Naive thymus-derived CD4-positive, alpha-beta T cell (primary cell): ENCODE measurements at regions not wholly inside any gene's neighbourhood (a gene's known extent, or its start where the extent isn't known, plus 50 kb on each side); places are given as distances from the start of the nearest gene placed in this dataset.

Source experiments
- ATAC-seq: fragments of 150-1000 bp; cut with Tn5 transposase; 2 replicates; pipeline ENCODE4 v1.10.0; 2021; ENCODE audit warnings: mild to moderate bottlenecking, moderate library complexity
- CTCF ChIA-PET: fragments of 350-600 bp; sonication (Branson Sonifier 250); formaldehyde crosslinking; loops from one replicate; lab custom pipeline; 2021; ENCODE audit warnings: antibody characterized with exemption; lab: Charles Lee
- POLR2A ChIA-PET: fragments of 350-600 bp; sonication (Branson Sonifier 250); formaldehyde crosslinking; loops from one replicate; lab custom pipeline; 2021; ENCODE audit warnings: antibody characterized with exemption, inconsistent platforms; lab: Charles Lee
- DNase-seq, 9 donors: peaks; one replicate each; pipeline versions ENCODE4 v3.0.0 to v3.0.0-alpha.2; 2020 to 2022; ENCODE audit warnings: mixed read lengths in 1 of 9
- H3K27ac ChIP-seq: one replicate; pipeline ENCODE4 v1.7.0; 2013; ENCODE audit warnings: mild to moderate bottlenecking, low read depth, low read length, moderate library complexity
- H3K27me3 ChIP-seq, 2 donors: one replicate each; pipeline ENCODE4 v1.7.0; 2013; ENCODE audit warnings: low read length in 2 of 2, mild to moderate bottlenecking in 2 of 2, moderate library complexity in 2 of 2; ENCODE audit not compliant: control insufficient read depth in 2 of 2, insufficient read depth in 2 of 2
- H3K36me3 ChIP-seq, 3 experiments: 1 replicate in 2 of 3; 2 replicates in 1 of 3; pipeline ENCODE4 v1.7.0; 2013; ENCODE audit warnings: low read length in 3 of 3, mild to moderate bottlenecking in 3 of 3, moderate library complexity in 1 of 3; ENCODE audit not compliant: insufficient read depth in 3 of 3, control insufficient read depth in 2 of 3
- H3K4me1 ChIP-seq, 2 donors: one replicate each; pipeline ENCODE4 v1.7.0; 2013; ENCODE audit warnings: low read length in 2 of 2, mild to moderate bottlenecking in 2 of 2, moderate library complexity in 1 of 2; ENCODE audit not compliant: control insufficient read depth in 2 of 2, insufficient read depth in 2 of 2
- H3K4me3 ChIP-seq: 2 replicates; pipeline ENCODE4 v1.7.0; 2013; ENCODE audit warnings: mild to moderate bottlenecking, low read length
- H3K9me3 ChIP-seq, 3 experiments: 1 replicate in 2 of 3; 2 replicates in 1 of 3; pipeline ENCODE4 v1.7.0; 2013; ENCODE audit warnings: low read length in 3 of 3; ENCODE audit not compliant: control insufficient read depth in 2 of 3
- H3K27ac Mint-ChIP-seq, 9 donors: one replicate each; pipeline ENCODE4 v1.8.0; 2020 to 2022; ENCODE audit warnings: mixed read lengths in 9 of 9, mild to moderate bottlenecking in 8 of 9, moderate library complexity in 5 of 9, inconsistent platforms in 2 of 9
- H3K27me3 Mint-ChIP-seq, 5 donors: one replicate each; pipeline ENCODE4 v1.8.0; 2021 to 2022; ENCODE audit warnings: mixed read lengths in 5 of 5, mild to moderate bottlenecking in 1 of 5
- H3K36me3 Mint-ChIP-seq, 5 donors: one replicate each; pipeline ENCODE4 v1.8.0; 2020 to 2022; ENCODE audit warnings: mixed read lengths in 5 of 5, mild to moderate bottlenecking in 3 of 5, inconsistent platforms in 1 of 5
- H3K4me1 Mint-ChIP-seq, 7 donors: one replicate each; pipeline ENCODE4 v1.8.0; 2020 to 2022; ENCODE audit warnings: mixed read lengths in 7 of 7, mild to moderate bottlenecking in 3 of 7, inconsistent platforms in 1 of 7
- H3K4me3 Mint-ChIP-seq, 10 donors: one replicate each; pipeline ENCODE4 v1.8.0; 2020 to 2022; ENCODE audit warnings: mild to moderate bottlenecking in 10 of 10, mixed read lengths in 10 of 10, moderate library complexity in 6 of 10, inconsistent platforms in 2 of 10
- H3K9me3 Mint-ChIP-seq, 11 donors: one replicate each; pipeline ENCODE4 v1.8.0; 2020 to 2022; ENCODE audit warnings: mixed read lengths in 11 of 11, mild to moderate bottlenecking in 4 of 11, inconsistent platforms in 1 of 11, moderate library complexity in 1 of 11
- intact Hi-C, 2 donors: fragments of 100-400 bp; cut with micrococcal nuclease; formaldehyde crosslinking; loops; one replicate each; pipeline ENCODE4 v1.15.1; 2023

GRCh38 chr1:36652586-36652985 is 169.9 kb upstream of the CSF3R start:
- no peaks in the 10 kb centered on the region for H3K9me3 ChIP-seq
- H3K27ac ChIP-seq = no peak overlapping the region
- H3K4me3 ChIP-seq = no peak overlapping the region
- H3K36me3 Mint-ChIP-seq = no peaks in the 10 kb centered on the region
- H3K4me1 Mint-ChIP-seq = peaks cover 0 to 12% (median 5%) of the 10 kb centered on the region in 7 donors
- intact Hi-C loops = no loop called here
- no peaks in the 10 kb centered on the region for H3K36me3 ChIP-seq
- peak overlapping the region in 1 of 10 donors; percentile 9 for H3K4me3 Mint-ChIP-seq
- no peak for ATAC-seq
- DNase-seq = no peak
- peaks cover 0 to 4% (median 0%) of the 10 kb centered on the region in 11 donors for H3K9me3 Mint-ChIP-seq
- ChIA-PET CTCF (no interaction called here), POLR2A (no interaction called here)
- H3K4me1 ChIP-seq = no peaks in the 10 kb centered on the region
- peaks cover 9 to 57% (median 50%) of the 10 kb centered on the region in 5 donors for H3K27me3 Mint-ChIP-seq
- peak overlapping the region in 1 of 9 donors; percentile 12 for H3K27ac Mint-ChIP-seq
- H3K27me3 ChIP-seq = no peaks in the 10 kb centered on the region

GRCh38 chr1:36652011-36652410 is 169.3 kb upstream of the CSF3R start:
- no peaks in the 10 kb centered on the region for H3K36me3 ChIP-seq
- H3K27ac Mint-ChIP-seq = no peak overlapping the region
- H3K27me3 ChIP-seq = no peaks in the 10 kb centered on the region
- H3K9me3 Mint-ChIP-seq = peaks cover 0 to 4% (median 0%) of the 10 kb centered on the region in 11 donors
- H3K4me3 Mint-ChIP-seq = no peak overlapping the region
- H3K4me1 ChIP-seq = no peaks in the 10 kb centered on the region
- no peak overlapping the region for H3K4me3 ChIP-seq
- DNase-seq (no peak), ATAC-seq (no peak)
- peaks cover 0 to 12% (median 5%) of the 10 kb centered on the region in 7 donors for H3K4me1 Mint-ChIP-seq
- ChIA-PET POLR2A (no interaction called here), CTCF (interaction anchor here (1.3 kb wide), 1 partner anchor 8 kb away, joined by 3 read pairs; no protein-coding TSS in a partner anchor)
- H3K27me3 Mint-ChIP-seq = peaks cover 9 to 57% (median 50%) of the 10 kb centered on the region in 5 donors
- intact Hi-C loops = no loop called here
- H3K27ac ChIP-seq = no peak overlapping the region
- H3K9me3 ChIP-seq = no peaks in the 10 kb centered on the region
- H3K36me3 Mint-ChIP-seq = no peaks in the 10 kb centered on the region

- Histone ChIP-seq H3K9me3 (no peaks in the 10 kb centered on the region), H3K4me3 (no peak overlapping the region), H3K27me3 (no peaks in the 10 kb centered on the region), H3K36me3 (no peaks in the 10 kb centered on the region), H3K27ac (no peak overlapping the region), H3K4me1 (no peaks in the 10 kb centered on the region)
- Mint-ChIP-seq H3K27me3 (peaks cover 9 to 57% (median 50%) of the 10 kb centered on the region in 5 donors), H3K36me3 (no peaks in the 10 kb centered on the region), H3K27ac (no peak overlapping the region), H3K9me3 (peaks cover 0 to 4% (median 0%) of the 10 kb centered on the region in 11 donors), H3K4me1 (peaks cover 0 to 12% (median 5%) of the 10 kb centered on the region in 7 donors), H3K4me3 (no peak overlapping the region)
- POLR2A ChIA-PET = no interaction called here
- intact Hi-C loops = no loop called here
- CTCF ChIA-PET = interaction anchor here (1.3 kb wide), 1 partner anchor 9 kb away, joined by 3 read pairs; no protein-coding TSS in a partner anchor
- no peak for ATAC-seq
- DNase-seq = no peak
These were observed 168.6 kb upstream of the CSF3R start for GRCh38 chr1:36651176-36651910.

- no peak overlapping the region for H3K4me3 Mint-ChIP-seq
- peaks cover 0 to 4% (median 0%) of the 10 kb centered on the region in 11 donors for H3K9me3 Mint-ChIP-seq
- no peaks in the 10 kb centered on the region for H3K4me1 ChIP-seq
- CTCF ChIA-PET = interaction anchor here (1.3 kb wide), 1 partner anchor 10 kb away, joined by 3 read pairs; no protein-coding TSS in a partner anchor
- H3K27ac Mint-ChIP-seq = no peak overlapping the region
- peak; percentile 80 for ATAC-seq
- no peaks in the 10 kb centered on the region for H3K27me3 ChIP-seq
- no peaks in the 10 kb centered on the region for H3K36me3 ChIP-seq
- peaks cover 12 to 52% (median 46%) of the 10 kb centered on the region in 5 donors for H3K27me3 Mint-ChIP-seq
- intact Hi-C loops = no loop called here
- peak; percentile 10 to 62 (median 26) for DNase-seq
- no peak overlapping the region for H3K4me3 ChIP-seq
- H3K4me1 Mint-ChIP-seq = peaks cover 0 to 12% (median 5%) of the 10 kb centered on the region in 7 donors
- POLR2A ChIA-PET = no interaction called here
- H3K9me3 ChIP-seq = no peaks in the 10 kb centered on the region
- H3K36me3 Mint-ChIP-seq = no peaks in the 10 kb centered on the region
- H3K27ac ChIP-seq = no peak overlapping the region
These were observed 167.7 kb upstream of the CSF3R start for GRCh38 chr1:36650200-36651065.

GRCh38 chr1:36645867-36646266 is 163.2 kb upstream of the CSF3R start:
- no peak for DNase-seq
- ATAC-seq = no peak
- H3K4me1 ChIP-seq = no peaks in the 10 kb centered on the region
- H3K9me3 Mint-ChIP-seq = no peaks in the 10 kb centered on the region
- H3K27ac ChIP-seq = no peak overlapping the region
- H3K36me3 Mint-ChIP-seq = no peaks in the 10 kb centered on the region
- H3K27ac Mint-ChIP-seq = no peak overlapping the region
- CTCF ChIA-PET = no interaction called here
- no peaks in the 10 kb centered on the region for H3K27me3 ChIP-seq
- POLR2A ChIA-PET = no interaction called here
- H3K4me3 ChIP-seq = no peak overlapping the region
- peaks cover 0 to 6% (median 5%) of the 10 kb centered on the region in 7 donors for H3K4me1 Mint-ChIP-seq
- no peaks in the 10 kb centered on the region for H3K9me3 ChIP-seq
- H3K4me3 Mint-ChIP-seq = no peak overlapping the region
- intact Hi-C loops = no loop called here
- no peaks in the 10 kb centered on the region for H3K36me3 ChIP-seq
- peaks cover 10 to 27% (median 21%) of the 10 kb centered on the region in 5 donors for H3K27me3 Mint-ChIP-seq

GRCh38 chr1:36644556-36644955 is 161.8 kb upstream of the CSF3R start:
- H3K27ac Mint-ChIP-seq = peak overlapping the region in 1 of 9 donors; percentile 9

More at GRCh38 chr1:36644556-36644955, 161.8 kb upstream of the CSF3R start:
- no peak for ATAC-seq
- intact Hi-C loops = no loop called here
- DNase-seq = no peak
- H3K9me3 Mint-ChIP-seq = no peaks in the 10 kb centered on the region
- ChIA-PET CTCF (no interaction called here), POLR2A (no interaction called here)
- no peaks in the 10 kb centered on the region for H3K4me1 ChIP-seq
- no peak overlapping the region for H3K4me3 ChIP-seq
- peaks cover 0 to 3% of the 10 kb centered on the region in 2 donors for H3K27me3 ChIP-seq
- H3K4me1 Mint-ChIP-seq = no peaks in the 10 kb centered on the region
- H3K27me3 Mint-ChIP-seq = peaks cover 5 to 24% (median 13%) of the 10 kb centered on the region in 5 donors
- H3K36me3 Mint-ChIP-seq = no peaks in the 10 kb centered on the region
- H3K36me3 ChIP-seq = no peaks in the 10 kb centered on the region
- no peaks in the 10 kb centered on the region for H3K9me3 ChIP-seq
- no peak overlapping the region for H3K27ac ChIP-seq
- no peak overlapping the region for H3K4me3 Mint-ChIP-seq
